B cell (primary cell): ENCODE measurements at regions not wholly inside any gene's neighbourhood (a gene's known extent, or its start where the extent isn't known, plus 50 kb on each side); places are given as distances from the start of the nearest gene placed in this dataset.
"Not testable (repeated sequence)": the region's sequence is repeated elsewhere in the genome, so short reads cannot be mapped to it uniquely, and the experiment has no call there.

Experiments
- EZH2 ChIP-seq: IDR thresholded peaks from 2 replicates; pipeline ENCODE4 v1.6.1; 2012; ENCODE audit warnings: borderline replicate concordance, low read depth, mild to moderate bottlenecking, moderate library complexity, low read length; ENCODE audit not compliant: insufficient read depth, poor library complexity, severe bottlenecking
- TF ChIP-seq, protein P1 (sequence below): fragments of 200-600 bp; IDR thresholded peaks from one replicate; pipeline ENCODE4 v1.8.0; 2022; ENCODE audit warnings: antibody characterized with exemption, mild to moderate bottlenecking

- TF ChIP-seq, protein P1, sequence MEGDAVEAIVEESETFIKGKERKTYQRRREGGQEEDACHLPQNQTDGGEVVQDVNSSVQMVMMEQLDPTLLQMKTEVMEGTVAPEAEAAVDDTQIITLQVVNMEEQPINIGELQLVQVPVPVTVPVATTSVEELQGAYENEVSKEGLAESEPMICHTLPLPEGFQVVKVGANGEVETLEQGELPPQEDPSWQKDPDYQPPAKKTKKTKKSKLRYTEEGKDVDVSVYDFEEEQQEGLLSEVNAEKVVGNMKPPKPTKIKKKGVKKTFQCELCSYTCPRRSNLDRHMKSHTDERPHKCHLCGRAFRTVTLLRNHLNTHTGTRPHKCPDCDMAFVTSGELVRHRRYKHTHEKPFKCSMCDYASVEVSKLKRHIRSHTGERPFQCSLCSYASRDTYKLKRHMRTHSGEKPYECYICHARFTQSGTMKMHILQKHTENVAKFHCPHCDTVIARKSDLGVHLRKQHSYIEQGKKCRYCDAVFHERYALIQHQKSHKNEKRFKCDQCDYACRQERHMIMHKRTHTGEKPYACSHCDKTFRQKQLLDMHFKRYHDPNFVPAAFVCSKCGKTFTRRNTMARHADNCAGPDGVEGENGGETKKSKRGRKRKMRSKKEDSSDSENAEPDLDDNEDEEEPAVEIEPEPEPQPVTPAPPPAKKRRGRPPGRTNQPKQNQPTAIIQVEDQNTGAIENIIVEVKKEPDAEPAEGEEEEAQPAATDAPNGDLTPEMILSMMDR: not testable (repeated sequence)
- TF ChIP-seq EZH2: not testable (repeated sequence)
Measured at GRCh38 chr21:9832751-9833150, 688.6 kb upstream of the TPTE start.
